ENCODE measurements at regions not wholly inside any gene's neighbourhood (a gene's known extent, or its start where the extent isn't known, plus 50 kb on each side); places are given as distances from the start of the nearest gene placed in this dataset.

GRCh38 chr15:99508852-99509251, 56.9 kb upstream of the MEF2A start (continued):
- TF ChIP-seq SP1 (IDR thresholded peaks at IDR 0.05; ENCODE audit: low read depth, low read length): peak; percentile 30

- FAIRE-seq (no peak), DNase-seq (ENCODE audit: low read depth, low spot score) (no peak), ATAC-seq (no peak)
- intact Hi-C loops (cut with micrococcal nuclease; ENCODE audit: unreplicated experiment) (loop anchor here (5.0 kb wide), 1 partner anchor 192 kb away; no protein-coding TSS in a partner anchor), in situ Hi-C loops (cut with MboI) (loop anchor here (25.0 kb wide), 1 partner anchor 1427 kb away; no protein-coding TSS in a partner anchor)
- ChIA-PET CTCF (interaction anchor here (1.1 to 4.1 kb wide), 2 partner anchors 6 to 194 kb away, joined by 3 to 38 read pairs; no protein-coding TSS in a partner anchor), SMC1A (ENCODE audit: uncharacterized antibody, unreplicated experiment) (no interaction called here), RAD21 (ENCODE audit: unreplicated experiment) (interaction anchor here (1.9 to 5.6 kb wide), 2 partner anchors 55 to 57 kb away, joined by 4 to 68 read pairs; partner anchors contain the start of gene MEF2A), POLR2A (no interaction called here)
- peak overlapping the region; percentile 53 for H2AFZ ChIP-seq (ENCODE audit: control insufficient read depth, low read depth, low read length)
- peak overlapping the region; percentile 74 for H3K27ac ChIP-seq (ENCODE audit: control insufficient read depth, insufficient read depth)
- H3K9ac ChIP-seq (ENCODE audit: control insufficient read depth, insufficient read depth, low read length): peak overlapping the region; percentile 32; the same call in 1 of the 2 replicates
- H3K4me3 ChIP-seq: no peak overlapping the region
- H3K36me3 ChIP-seq (ENCODE audit: control insufficient read depth in 2 of 2, insufficient read depth in 2 of 2, low read length in 1 of 2): no peaks in the 10 kb centered on the region
- peaks cover 3% of the 10 kb centered on the region for H3K79me2 ChIP-seq (ENCODE audit: control insufficient read depth, insufficient read depth, low read length)
- H3K27me3 ChIP-seq (replicated peaks in 1 of 2; ENCODE audit: control insufficient read depth in 2 of 2, insufficient read depth in 2 of 2, low read length in 1 of 2): no peaks in the 10 kb centered on the region
- H3K4me1 ChIP-seq (ENCODE audit: control insufficient read depth, insufficient read depth, low read length): peaks cover 88% of the 10 kb centered on the region
- TF ChIP-seq SMC3 (IDR thresholded peaks at IDR 0.05; ENCODE audit: borderline replicate concordance, low read length) (no peak), MEF2B (IDR thresholded peaks at IDR 0.05; ENCODE audit: partially characterized antibody, poor library complexity, severe bottlenecking) (peak; percentile 49), HDAC2 (IDR thresholded peaks at IDR 0.05) (no peak), ZBED1 (IDR thresholded peaks at IDR 0.05; ENCODE audit: borderline replicate concordance) (0 out of 2 replicates have a peak, but pooled peaks have one; percentile 23)
- peaks cover 7% of the 10 kb centered on the region; the same call in 2 of the 3 replicates for H3K9me3 ChIP-seq (replicated peaks; ENCODE audit: control insufficient read depth, insufficient read depth, low read length)
- no TSS peak for BruUV-seq (replicated peaks)
- WGBS (ENCODE audit: insufficient coverage, insufficient replicate concordance, low lambda C conversion rate, missing lambda C conversion rate): 10% methylated on average over 7 of the region's 7 CpGs
- H4K20me1 ChIP-seq (ENCODE audit: control insufficient read depth, insufficient read depth): no peaks in the 10 kb centered on the region
- peak overlapping the region; percentile 74 for H3K4me2 ChIP-seq (ENCODE audit: control insufficient read depth, insufficient read depth)
Observed at GRCh38 chr15:99509686-99510461, 55.9 kb upstream of the MEF2A start.
